Heart left ventricle (tissue), 16 donors: ENCODE measurements at regions not wholly inside any gene's neighbourhood (a gene's known extent, or its start where the extent isn't known, plus 50 kb on each side); places are given as distances from the start of the nearest gene placed in this dataset.

ENCODE experiments used
- ATAC-seq, 4 donors: fragments of 200-7000 bp; cut with Tn5 transposase; one replicate each; pipeline ENCODE4 v1.9.1; 2020 to 2022; ENCODE audit warnings: moderate library complexity in 4 of 4, mild to moderate bottlenecking in 3 of 4, moderate number of reproducible peaks in 1 of 4
- DNase-seq, 5 donors: peaks; one replicate each; pipeline ENCODE4 v3.0.0-alpha.2; 2020
- H3K27ac ChIP-seq, 12 donors: fragments of 200-600 bp; sonication (generic) in 4 of 12; one replicate each; pipeline versions ENCODE4 v1.5.0 to v1.8.0; 2016 to 2022; ENCODE audit warnings: mild to moderate bottlenecking in 2 of 12
- H3K27me3 ChIP-seq, 9 donors: fragments of 200-600 bp; sonication (generic) in 2 of 9; one replicate each; pipeline versions ENCODE4 v1.5.1 to v1.8.0; 2016 to 2022; ENCODE audit warnings: mild to moderate bottlenecking in 3 of 9
- H3K36me3 ChIP-seq, 9 donors: fragments of 200-600 bp; sonication (generic) in 2 of 9; one replicate each; pipeline versions ENCODE4 v1.5.0 to v1.8.0; 2018 to 2022; ENCODE audit warnings: mild to moderate bottlenecking in 2 of 9
- H3K4me1 ChIP-seq, 12 donors: fragments of 200-600 bp; sonication (generic) in 4 of 12; one replicate each; pipeline versions ENCODE4 v1.5.0 to v1.8.0; 2016 to 2022; ENCODE audit warnings: mild to moderate bottlenecking in 3 of 12
- H3K4me3 ChIP-seq, 12 donors: fragments of 200-600 bp; sonication (generic) in 4 of 12; one replicate each; pipeline versions ENCODE4 v1.5.0 to v1.8.0; 2017 to 2022; ENCODE audit warnings: mild to moderate bottlenecking in 9 of 12, moderate library complexity in 4 of 12
- H3K9me3 ChIP-seq, 12 donors: fragments of 200-600 bp; sonication (generic) in 4 of 12; one replicate each; pipeline versions ENCODE4 v1.5.0 to v1.8.0; 2016 to 2022; ENCODE audit warnings: mild to moderate bottlenecking in 1 of 12
- CTCF ChIP-seq, 12 donors: fragments of 200-600 bp; sonication (generic) in 4 of 12; IDR thresholded peaks; one replicate each; pipeline versions ENCODE4 v1.5.0 to v1.8.0; 2018 to 2022; ENCODE audit warnings: antibody characterized with exemption in 12 of 12, mild to moderate bottlenecking in 5 of 12
- POLR2A ChIP-seq, 2 donors: fragments of 450-650 bp; IDR thresholded peaks; one replicate each; pipeline ENCODE4 v1.6.1; 2017; ENCODE audit warnings: antibody characterized with exemption in 2 of 2, mild to moderate bottlenecking in 2 of 2, moderate library complexity in 2 of 2
- WGBS, 4 donors: extraction: QIAGEN DNeasy Blood & Tissue Kit in 2 of 4; methylation state at CpG; one replicate each; pipeline versions ENCODE4 v1.1.5 to v1.1.7; 2013 to 2018; 5-methylcytosine and 5-hydroxymethylcytosine counted together
- intact Hi-C, 10 donors: fragments of 100-400 bp; cut with DNase I; formaldehyde crosslinking; loops; one replicate each; pipeline versions ENCODE4 v1.11.1 to v1.14.2; 2022
- donor health status: ischemic (EF 13 %, LVEDD 7.1; RV severe dilation, severe dysfunction).
- donor health status: healthy with polysubstance abuse.
- donor health status: DM: no; HTN: yes; CAD: no.
- donor health status: DM: no; HTN: no; CAD: no.
- donor health status: ischemic (EF 25% LVEDD 6.9; RV normal size, moderate dysfunction).
- donor health status: ischemic (EF 25% LVEDD 5.7; RV mildly dilated, moderate dysfunction).
- donor health status: healthy.
- donor health status: DM: yes; HTN: yes; CAD: no.
- donor health status: ischemic (EF 35%, LVEDD 5.7; RV mildly dilated, moderate dysfunction).
- donor health status: nonischemic (EF 11% LVEDD 7.7; RV severe dilation, severe dysfunction).
- donor health status: DM: yes; HTN: yes; CAD: no.
- donor health status: PGD.
- donor health status: ischemic (EF 29% LVEDD 5.4; RV normal size, mild dysfunction).
- donor health status: nonischemic (EF 23%, LVEDD 6.1; RV moderate dilation, normal function).

GRCh38 chr10:30241422-30242110 is 107.5 kb downstream of the MTPAP start:
- TF ChIP-seq POLR2A (IDR thresholded peaks at IDR 0.05) (no peak), CTCF (IDR thresholded peaks at IDR 0.05) (no peak)
- no peak overlapping the region for H3K4me3 ChIP-seq
- 65 to 79% (median 73%) methylated on average over 6 of the region's 6 CpGs for WGBS, 4 donors
- H3K36me3 ChIP-seq = no peaks in the 10 kb centered on the region
- ATAC-seq (no peak), DNase-seq (no peak)
- peaks cover 0 to 13% (median 0%) of the 10 kb centered on the region in 12 donors for H3K4me1 ChIP-seq
- no peaks in the 10 kb centered on the region for H3K9me3 ChIP-seq
- intact Hi-C loops = loop anchor here (1.0 to 5.0 kb wide), 7 partner anchors 54 to 245 kb away; no protein-coding TSS in a partner anchor
- H3K27ac ChIP-seq = no peak overlapping the region
- no peaks in the 10 kb centered on the region for H3K27me3 ChIP-seq

DNA sequence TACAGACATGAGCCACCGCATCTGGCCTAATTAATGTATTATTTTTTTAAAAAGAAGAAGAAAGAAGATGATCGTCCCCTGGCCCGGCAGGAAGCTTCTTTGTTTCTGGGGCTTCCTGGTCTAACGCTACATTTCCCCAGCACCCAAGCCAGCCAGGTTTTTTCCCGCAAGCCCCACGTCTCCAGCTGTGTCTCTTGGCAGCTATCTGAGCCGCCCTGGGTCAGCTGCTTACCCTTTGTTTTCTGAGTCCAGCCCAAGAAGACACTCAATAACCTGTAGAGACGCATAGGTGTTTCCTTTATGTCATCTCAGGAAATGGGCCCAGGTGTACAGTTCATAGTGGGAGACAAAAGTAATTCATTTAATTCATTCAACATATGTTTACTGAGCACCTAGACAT is 110.2 kb downstream of the MTPAP start:
- WGBS, 4 donors = 54 to 76% (median 64%) methylated on average over 8 of the region's 8 CpGs
- TF ChIP-seq CTCF (IDR thresholded peaks at IDR 0.05) (no peak), POLR2A (IDR thresholded peaks at IDR 0.05) (no peak)
- intact Hi-C loops = loop anchor here in 2 of 10 donors (5.0 kb wide), 1 partner anchor 52 kb away; no protein-coding TSS in a partner anchor
- DNase-seq (peak in 4 of 5 donors; percentile 27 to 52 (median 47)), ATAC-seq (peak in 1 of 4 donors; percentile 94)
- Histone ChIP-seq H3K4me3 (no peak overlapping the region), H3K4me1 (peaks cover 0 to 13% (median 0%) of the 10 kb centered on the region in 12 donors), H3K36me3 (no peaks in the 10 kb centered on the region), H3K9me3 (peaks cover 0 to 2% (median 0%) of the 10 kb centered on the region in 12 donors), H3K27ac (peak overlapping the region in 3 of 12 donors; percentile 9 to 46 (median 30)), H3K27me3 (no peaks in the 10 kb centered on the region)

DNA sequence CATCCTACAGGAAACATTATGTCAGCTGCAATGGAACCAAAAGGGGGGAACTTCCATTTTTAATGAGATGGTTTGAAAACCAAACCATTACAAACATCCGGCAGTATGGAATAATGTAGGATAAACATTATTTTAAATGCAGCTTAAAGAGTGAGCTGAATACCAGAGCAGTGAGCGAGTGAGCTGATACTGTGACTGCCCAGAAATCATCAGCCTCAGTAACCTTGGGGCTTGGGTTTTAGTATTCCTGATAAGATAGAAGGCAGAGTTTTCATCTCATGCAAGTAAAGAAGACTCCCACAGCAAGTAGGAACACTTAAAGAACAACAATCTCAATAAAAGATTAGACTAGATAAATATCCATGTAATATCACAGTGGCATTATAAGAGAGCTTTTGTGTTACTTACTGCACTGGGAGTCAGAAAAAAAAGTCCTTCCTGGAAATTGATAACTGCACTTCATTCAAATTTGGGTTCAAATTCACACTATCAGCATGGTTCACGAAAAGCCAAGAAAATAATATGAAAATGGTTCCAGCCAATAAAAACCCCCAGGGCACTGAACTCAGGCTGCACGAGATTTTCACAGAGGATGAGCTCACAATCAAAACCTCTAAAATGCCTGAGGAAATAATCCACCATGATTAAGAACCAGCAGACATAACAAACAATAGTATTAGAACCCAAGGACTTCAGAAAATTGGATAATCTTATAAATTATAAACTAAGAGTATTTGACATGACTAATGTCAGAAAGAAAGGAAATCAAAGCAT is 115.7 kb downstream of the MTPAP start:
- TF ChIP-seq POLR2A (IDR thresholded peaks at IDR 0.05) (no peak), CTCF (IDR thresholded peaks at IDR 0.05) (no peak)
- no peak for ATAC-seq
- 69 to 74% (median 72%) methylated on average over 4 of the region's 4 CpGs for whole genome bisulfite sequencing, 4 donors
- no peak overlapping the region for H3K4me3 ChIP-seq
- no peaks in the 10 kb centered on the region for H3K36me3 ChIP-seq
- H3K27me3 ChIP-seq = no peaks in the 10 kb centered on the region
- peaks cover 0 to 10% (median 0%) of the 10 kb centered on the region in 12 donors for H3K4me1 ChIP-seq
- H3K27ac ChIP-seq = no peak overlapping the region
- DNase-seq = no peak
- intact Hi-C loops = no loop called here
- H3K9me3 ChIP-seq = peaks cover 0 to 2% (median 0%) of the 10 kb centered on the region in 12 donors

DNA sequence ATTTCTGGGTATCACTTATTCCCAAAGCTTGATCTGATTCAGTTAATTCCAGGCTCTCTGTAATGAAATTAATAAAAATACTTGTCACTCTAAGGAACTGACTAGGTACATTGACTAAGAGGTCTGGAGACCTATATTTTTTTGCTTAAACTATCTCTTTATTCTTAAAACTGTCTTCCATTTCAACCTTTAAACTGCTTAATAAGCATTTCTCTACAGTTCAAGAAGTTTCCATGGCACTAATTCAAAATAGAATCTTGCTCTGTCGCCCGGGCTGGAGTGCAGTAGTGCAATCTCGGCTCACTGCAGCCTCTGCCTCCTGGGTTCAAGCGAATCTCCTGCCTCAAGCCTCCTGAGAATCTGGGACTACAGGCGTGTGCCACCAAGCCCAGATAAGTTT is 117.4 kb downstream of the MTPAP start:
- no peaks in the 10 kb centered on the region for H3K27me3 ChIP-seq
- 86 to 95% (median 92%) methylated on average over 5 of the region's 5 CpGs for WGBS, 4 donors
- no peak overlapping the region for H3K4me3 ChIP-seq
- ATAC-seq = no peak
- no peaks in the 10 kb centered on the region for H3K36me3 ChIP-seq
- no peak for TF ChIP-seq POLR2A (IDR thresholded peaks at IDR 0.05)
- no peak for TF ChIP-seq CTCF (IDR thresholded peaks at IDR 0.05)
- peaks cover 0 to 2% (median 0%) of the 10 kb centered on the region in 12 donors for H3K9me3 ChIP-seq
- H3K4me1 ChIP-seq = peaks cover 0 to 24% (median 0%) of the 10 kb centered on the region in 12 donors
- no peak for DNase-seq
- intact Hi-C loops = no loop called here
- no peak overlapping the region for H3K27ac ChIP-seq
